BE2C (cell line): ENCODE measurements at regions not wholly inside any gene's neighbourhood (a gene's known extent, or its start where the extent isn't known, plus 50 kb on each side); places are given as distances from the start of the nearest gene placed in this dataset.

ENCODE experiments used
- DNase-seq: peaks from one replicate; pipeline ENCODE4 v3.0.0-alpha.2; 2020
- H3K27me3 ChIP-seq: fragments of 250-450 bp; sonication (Bioruptor Pico); 2 replicates; pipeline ENCODE4 v1.5.1; 2020; ENCODE audit warnings: mild to moderate bottlenecking
- H3K36me3 ChIP-seq: fragments of 250-450 bp; sonication (Bioruptor Pico); 2 replicates; pipeline ENCODE4 v1.5.1; 2020; ENCODE audit warnings: mild to moderate bottlenecking
- H3K4me1 ChIP-seq: fragments of 250-450 bp; sonication (Bioruptor Pico); 2 replicates; pipeline ENCODE4 v1.5.1; 2020
- H3K4me3 ChIP-seq: 2 replicates; pipeline ENCODE4 v1.5.1; 2011; ENCODE audit warnings: low read depth, low read length
- H3K9me3 ChIP-seq: fragments of 250-450 bp; sonication (Bioruptor Pico); 2 replicates; pipeline ENCODE4 v1.5.1; 2020
- CTCF ChIP-seq: IDR thresholded peaks from 2 replicates; pipeline ENCODE4 v1.5.1; 2012; ENCODE audit warnings: mild to moderate bottlenecking, low read depth, low read length

- Histone ChIP-seq H3K4me3 (no peak overlapping the region), H3K4me1 (no peaks in the 10 kb centered on the region), H3K27me3 (no peaks in the 10 kb centered on the region), H3K36me3 (no peaks in the 10 kb centered on the region), H3K9me3 (no peaks in the 10 kb centered on the region)
- no peak for TF ChIP-seq CTCF
- no peak for DNase-seq
Measured at GRCh38 chr1:166221316-166221715, 54.5 kb upstream of the FAM78B start.

- H3K27me3 ChIP-seq, result no peaks in the 10 kb centered on the region
- no peak overlapping the region for H3K4me3 ChIP-seq
- TF ChIP-seq CTCF, result no peak
- no peaks in the 10 kb centered on the region for H3K9me3 ChIP-seq
- H3K4me1 ChIP-seq, result no peaks in the 10 kb centered on the region
- H3K36me3 ChIP-seq, result no peaks in the 10 kb centered on the region
- DNase-seq, result no peak
Measured at GRCh38 chr1:166233750-166234366, 67.1 kb upstream of the FAM78B start.

GRCh38 chr1:166235728-166236127 lies 68.9 kb upstream of the FAM78B start:
- no peak for DNase-seq
- no peak for TF ChIP-seq CTCF

GRCh38 chr1:166237675-166238074 lies 70.9 kb upstream of the FAM78B start:
- DNase-seq, result no peak
- Histone ChIP-seq H3K9me3 (no peaks in the 10 kb centered on the region), H3K36me3 (no peaks in the 10 kb centered on the region), H3K4me1 (no peaks in the 10 kb centered on the region), H3K4me3 (no peak overlapping the region), H3K27me3 (no peaks in the 10 kb centered on the region)
- TF ChIP-seq CTCF, result no peak

More at GRCh38 chr1:166235728-166236127, 68.9 kb upstream of the FAM78B start:
- H3K27me3 ChIP-seq, result no peaks in the 10 kb centered on the region
- no peaks in the 10 kb centered on the region for H3K36me3 ChIP-seq
- no peaks in the 10 kb centered on the region for H3K9me3 ChIP-seq
- no peak overlapping the region for H3K4me3 ChIP-seq
- H3K4me1 ChIP-seq, result no peaks in the 10 kb centered on the region

GRCh38 chr1:166253076-166253779 lies 86.4 kb upstream of the FAM78B start:
- no peak for DNase-seq
- H3K9me3 ChIP-seq, result no peaks in the 10 kb centered on the region
- no peaks in the 10 kb centered on the region for H3K36me3 ChIP-seq
- no peaks in the 10 kb centered on the region for H3K4me1 ChIP-seq
- no peak overlapping the region for H3K4me3 ChIP-seq
- no peak for TF ChIP-seq CTCF
- H3K27me3 ChIP-seq, result no peaks in the 10 kb centered on the region

GRCh38 chr1:166258017-166258416 lies 91.2 kb upstream of the FAM78B start:
- no peak for DNase-seq
- H3K36me3 ChIP-seq, result no peaks in the 10 kb centered on the region
- TF ChIP-seq CTCF, result no peak
- H3K27me3 ChIP-seq, result no peaks in the 10 kb centered on the region
- H3K4me1 ChIP-seq, result no peaks in the 10 kb centered on the region
- no peaks in the 10 kb centered on the region for H3K9me3 ChIP-seq
- no peak overlapping the region for H3K4me3 ChIP-seq
